HK-2 (cell line): ENCODE measurements at regions not wholly inside any gene's neighbourhood (a gene's known extent, or its start where the extent isn't known, plus 50 kb on each side); places are given as distances from the start of the nearest gene placed in this dataset.
"Not testable (repeated sequence)": the region's sequence is repeated elsewhere in the genome, so short reads cannot be mapped to it uniquely, and the experiment has no call there.

ENCODE experiments used
- DNase-seq: peaks from one replicate; pipeline ENCODE4 v3.0.0-alpha.2; 2018; ENCODE audit not compliant: unreplicated experiment

- not testable (repeated sequence) for DNase-seq
Observed at GRCh38 chr15:20289538-20290103, 252.0 kb downstream of the GOLGA6L6 start.

DNA sequence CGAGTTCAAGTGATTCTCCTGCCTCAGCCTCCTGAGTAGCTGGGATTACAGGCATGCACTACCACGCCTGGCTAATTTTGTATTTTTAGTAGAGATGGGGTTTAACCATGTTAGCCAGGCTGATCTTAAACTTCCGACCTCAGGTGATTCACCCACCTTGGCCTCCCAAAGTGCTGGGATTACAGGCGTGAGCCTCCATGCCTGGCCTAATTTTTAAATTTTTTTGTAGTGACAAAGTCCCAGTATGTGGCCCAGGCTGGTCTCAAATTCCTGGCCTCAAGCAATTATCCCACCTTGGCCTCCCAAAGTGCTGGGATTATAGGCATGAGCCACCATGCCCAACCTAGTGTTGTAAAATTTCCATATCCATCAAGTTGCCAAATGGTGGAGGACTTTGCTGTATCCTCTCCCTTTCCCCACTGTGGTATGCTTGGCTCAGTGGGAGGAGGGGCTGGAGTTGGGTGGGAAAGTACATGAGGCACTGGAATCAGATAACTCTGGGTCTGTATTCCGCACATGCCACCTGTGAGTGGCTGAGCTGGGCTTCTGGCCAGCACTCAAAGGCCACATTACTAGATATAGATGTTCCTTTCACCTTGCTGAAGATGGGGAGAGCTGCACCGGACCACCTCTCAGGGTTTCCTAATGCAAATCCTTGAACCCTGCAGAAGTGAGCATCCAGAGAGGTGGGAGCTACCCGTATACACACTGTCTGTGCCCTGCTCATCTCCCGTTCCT, 252.6 kb downstream of the GOLGA6L6 start:
- not testable (repeated sequence) for DNase-seq

DNA sequence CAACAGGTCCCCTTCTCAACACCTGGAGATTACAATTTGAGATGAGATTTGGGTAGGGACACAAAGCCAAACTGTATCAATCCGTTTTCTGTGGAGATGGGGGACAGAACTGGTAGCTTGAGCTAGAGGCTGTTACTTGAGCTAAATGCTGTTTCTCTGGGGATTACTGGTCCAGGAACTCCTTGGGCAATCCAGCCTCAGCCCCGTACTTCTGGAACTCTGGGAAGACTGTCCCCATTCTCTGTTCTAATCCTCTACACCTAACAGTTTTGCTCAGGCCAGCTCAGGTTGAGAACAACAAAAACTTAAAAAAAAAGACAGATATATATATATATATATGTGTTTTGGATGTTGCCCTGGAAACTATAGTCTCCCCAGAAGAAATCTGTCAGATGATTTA, 255.0 kb downstream of the GOLGA6L6 start:
- not testable (repeated sequence) for DNase-seq

DNA sequence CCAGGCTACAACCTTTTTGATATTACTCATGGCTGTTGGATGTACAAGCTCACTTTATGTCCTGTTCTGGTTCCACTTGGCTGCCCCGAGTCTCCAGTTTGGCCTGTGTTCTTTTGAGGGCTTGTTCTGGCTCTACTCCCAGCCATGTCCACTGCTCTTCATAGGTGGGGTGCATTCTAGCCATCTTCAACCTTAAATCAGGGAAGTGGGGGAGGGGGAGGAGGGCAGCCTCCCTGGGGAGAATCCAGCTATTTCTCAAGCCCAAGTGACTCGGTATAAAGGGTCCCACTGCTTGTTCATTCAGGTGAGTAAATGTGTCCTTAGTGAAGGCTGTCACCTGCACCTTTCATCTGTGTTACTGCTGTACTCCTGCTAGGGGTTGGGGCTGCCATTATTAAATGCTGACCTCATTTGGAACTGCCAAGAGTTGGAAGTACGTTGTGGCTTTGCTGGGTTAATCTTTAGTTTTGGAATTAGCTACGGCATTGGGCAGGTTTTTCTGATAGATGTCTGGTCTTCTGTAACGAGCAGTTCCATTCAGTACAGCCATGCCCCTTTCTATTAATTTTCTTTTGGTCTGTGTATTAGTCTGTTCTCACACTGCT, 255.8 kb downstream of the GOLGA6L6 start:
- not testable (repeated sequence) for DNase-seq

GRCh38 chr15:20284891-20285535, 256.6 kb downstream of the GOLGA6L6 start:
- DNase-seq: not testable (repeated sequence)

GRCh38 chr15:20283651-20284050, 257.9 kb downstream of the GOLGA6L6 start:
- not testable (repeated sequence) for DNase-seq

DNA sequence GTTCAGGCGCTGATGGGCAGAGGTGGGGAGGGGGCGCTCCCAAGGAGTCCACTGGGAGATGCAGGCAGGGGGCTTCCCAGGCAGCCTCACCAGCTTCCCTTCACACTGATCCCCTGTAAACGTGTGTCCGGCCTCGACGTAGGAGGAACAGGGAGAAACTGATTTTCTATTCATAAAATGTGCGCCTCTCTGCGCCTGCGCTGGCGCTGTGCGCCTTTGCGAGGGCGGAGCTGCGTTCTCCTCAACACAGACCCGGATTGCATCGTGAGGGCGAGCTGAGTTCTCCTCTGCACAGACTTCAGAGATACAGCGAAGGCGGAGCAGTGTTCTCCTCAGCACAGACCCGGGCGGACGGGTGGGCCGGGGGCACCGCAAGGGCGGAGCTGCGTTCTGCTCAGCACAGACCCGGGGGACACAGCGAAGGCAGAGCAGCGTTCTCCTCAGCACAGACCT, 259.1 kb downstream of the GOLGA6L6 start:
- not testable (repeated sequence) for DNase-seq

- not testable (repeated sequence) for DNase-seq
Observed at GRCh38 chr15:20281567-20282275, 259.9 kb downstream of the GOLGA6L6 start.

GRCh38 chr15:20280933-20281463, 260.6 kb downstream of the GOLGA6L6 start:
- no peak for DNase-seq

DNA sequence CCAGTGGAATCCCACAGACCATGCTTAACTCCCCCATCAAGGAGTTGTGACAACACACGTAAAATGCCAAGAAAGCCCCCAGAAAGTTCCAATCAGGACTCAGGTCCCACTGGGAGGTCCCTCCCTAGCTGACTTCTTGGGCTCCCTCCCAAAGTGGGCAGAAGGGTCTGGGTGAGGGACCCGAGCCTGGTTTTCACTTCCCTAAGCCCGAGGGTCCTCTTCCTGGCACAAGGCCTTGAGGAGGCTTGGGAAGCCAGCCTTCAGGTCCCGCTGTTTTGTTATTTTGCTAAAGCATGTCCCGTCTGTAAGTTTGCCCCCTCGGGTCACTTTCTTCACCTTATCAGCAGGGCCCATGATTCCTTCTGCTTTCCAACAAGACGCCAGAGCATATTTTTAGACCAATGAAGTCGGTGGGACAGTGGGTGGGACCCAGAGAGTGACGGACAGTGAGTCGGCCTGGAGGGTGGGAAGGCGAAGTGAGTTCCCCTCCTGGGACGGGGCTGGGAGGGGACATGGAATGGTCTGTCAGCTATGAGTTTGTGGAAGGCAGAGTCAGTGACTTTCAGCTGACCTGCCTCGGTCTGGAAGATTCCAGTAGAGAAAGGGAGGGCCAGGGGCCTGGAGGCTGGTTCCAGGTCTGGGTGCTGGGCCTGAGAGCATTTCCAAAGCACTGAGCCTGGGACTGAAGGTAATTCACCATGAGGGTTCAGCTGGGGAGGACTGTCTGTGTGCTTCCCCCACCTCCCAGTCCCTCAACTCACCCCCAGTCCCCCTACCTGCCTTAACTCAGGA, 261.3 kb downstream of the GOLGA6L6 start:
- not testable (repeated sequence) for DNase-seq

DNA sequence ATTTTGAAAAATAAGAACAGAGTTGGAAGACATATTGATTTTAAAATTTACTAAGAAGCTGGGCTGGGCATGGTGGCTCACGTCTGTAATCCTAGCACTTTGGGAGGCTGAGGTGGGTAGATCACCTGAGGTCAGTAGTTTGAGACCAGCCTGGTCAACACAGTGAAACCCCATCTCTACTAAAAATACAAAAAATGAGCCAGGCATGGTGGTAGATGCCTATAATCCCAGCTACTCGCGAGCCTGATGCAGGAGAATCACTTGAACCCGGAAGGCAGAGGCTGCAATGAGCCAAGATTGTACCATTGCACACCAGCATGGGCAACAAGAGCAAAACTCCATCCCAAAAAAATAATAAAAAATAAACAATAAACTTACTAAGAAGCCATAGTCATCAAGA, 262.5 kb downstream of the GOLGA6L6 start:
- DNase-seq: not testable (repeated sequence)

GRCh38 chr15:20278376-20278775, 263.2 kb downstream of the GOLGA6L6 start:
- DNase-seq: not testable (repeated sequence)

- DNase-seq: not testable (repeated sequence)
Observed at GRCh38 chr15:20277451-20277850, 264.1 kb downstream of the GOLGA6L6 start.

GRCh38 chr15:20276312-20277114, 265.1 kb downstream of the GOLGA6L6 start:
- DNase-seq: not testable (repeated sequence)

DNA sequence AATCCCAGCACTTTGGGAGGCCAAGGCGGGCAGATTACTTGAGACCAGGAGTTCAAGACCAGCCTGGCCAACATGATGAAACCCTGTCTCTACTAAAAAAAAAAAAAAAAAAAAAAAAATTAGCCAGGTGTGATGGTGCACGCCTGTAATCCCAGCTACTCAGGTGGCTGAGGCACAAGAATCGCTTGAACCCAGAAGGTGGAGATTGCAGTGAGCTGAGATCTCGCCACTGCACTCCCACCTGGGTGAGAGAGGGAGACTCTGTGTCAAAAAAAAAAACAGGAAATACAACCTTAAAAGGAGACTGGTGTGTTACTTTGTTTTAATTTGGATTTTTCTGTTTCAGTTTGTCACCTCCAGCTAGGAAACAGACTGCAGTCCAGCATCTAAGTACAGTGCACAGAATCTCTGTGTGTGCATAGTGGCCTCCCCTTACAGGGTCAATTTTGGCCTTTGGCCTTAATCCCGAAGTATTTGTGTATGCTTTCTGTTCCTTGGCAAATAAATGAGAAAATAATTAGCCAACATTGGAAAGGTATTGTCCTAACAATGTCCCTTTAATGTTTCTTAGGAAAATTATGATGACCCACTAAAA, 266.1 kb downstream of the GOLGA6L6 start:
- not testable (repeated sequence) for DNase-seq

GRCh38 chr15:20272422-20273184, 269.0 kb downstream of the GOLGA6L6 start:
- DNase-seq: no peak

DNA sequence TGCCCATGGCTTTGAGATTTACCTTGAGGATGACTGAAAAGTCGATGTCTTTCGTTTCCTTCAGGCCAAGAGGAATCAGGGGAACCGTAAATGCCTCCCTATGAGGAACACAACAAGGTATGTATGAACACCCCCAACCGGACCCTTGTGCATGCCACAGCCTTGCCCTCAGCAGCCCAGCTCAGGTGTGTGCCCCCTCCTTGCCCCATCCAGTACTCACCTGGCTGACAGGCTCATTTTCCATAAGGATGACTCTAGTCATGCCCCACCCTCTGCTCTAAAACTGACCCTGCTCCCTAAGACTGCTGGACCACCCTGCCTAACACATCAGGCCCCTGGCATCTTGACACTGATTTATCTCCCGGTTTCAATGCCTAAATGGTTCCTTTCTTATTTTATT, 270.0 kb downstream of the GOLGA6L6 start:
- DNase-seq: no peak

GRCh38 chr15:20269956-20270355, 271.6 kb downstream of the GOLGA6L6 start:
- DNase-seq: not testable (repeated sequence)

DNA sequence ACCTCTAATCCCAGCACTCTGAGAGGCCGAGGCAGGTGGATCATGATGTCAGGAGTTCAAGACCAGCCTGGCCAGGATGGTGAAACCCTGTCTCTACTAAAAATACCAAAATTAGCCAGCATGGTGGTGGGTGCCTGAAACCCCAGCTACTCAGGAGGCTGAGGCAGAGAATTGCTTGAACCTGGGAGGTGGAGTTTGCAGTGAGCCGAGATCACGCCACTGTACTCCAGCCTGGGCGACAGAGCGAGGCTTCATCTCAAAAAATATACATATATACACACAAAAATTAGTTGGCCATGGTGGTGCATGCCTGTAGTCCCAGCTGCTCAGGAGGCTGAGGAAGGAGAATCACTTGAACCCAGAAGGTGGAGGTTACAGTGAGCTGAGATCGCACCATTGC, 273.6 kb downstream of the GOLGA6L6 start:
- DNase-seq: not testable (repeated sequence)
